Loucy (cell line): ENCODE measurements at regions not wholly inside any gene's neighbourhood (a gene's known extent, or its start where the extent isn't known, plus 50 kb on each side); places are given as distances from the start of the nearest gene placed in this dataset.

Experiments used
- H2AFZ ChIP-seq: fragments of 200-600 bp; sonication (generic); 2 replicates; pipeline ENCODE4 v1.6.0; 2016; ENCODE audit warnings: antibody characterized with exemption, mild to moderate bottlenecking, low read length, moderate library complexity
- H3F3A ChIP-seq: fragments of 200-600 bp; 2 replicates; pipeline ENCODE4 v1.6.0; 2016; ENCODE audit warnings: antibody characterized with exemption, low read depth, mild to moderate bottlenecking
- H3K27me3 ChIP-seq: fragments of 200-600 bp; sonication (generic); 2 replicates; pipeline ENCODE4 v1.6.1; 2014; ENCODE audit warnings: low read length, mild to moderate bottlenecking; ENCODE audit not compliant: insufficient read depth, poor library complexity, severe bottlenecking
- H3K36me3 ChIP-seq: fragments of 200-600 bp; sonication (generic); 2 replicates; pipeline ENCODE4 v1.6.1; 2016; ENCODE audit warnings: low read length; ENCODE audit not compliant: insufficient read depth
- H3K4me1 ChIP-seq: fragments of 200-600 bp; sonication (generic); 2 replicates; pipeline ENCODE4 v1.5.1; 2014; ENCODE audit warnings: low read length, mild to moderate bottlenecking; ENCODE audit not compliant: insufficient read depth, poor library complexity, severe bottlenecking
- H3K4me2 ChIP-seq: fragments of 200-600 bp; sonication (generic); 2 replicates; pipeline ENCODE4 v1.6.0; 2014; ENCODE audit warnings: antibody characterized with exemption, low read length, low read depth, mild to moderate bottlenecking; ENCODE audit not compliant: poor library complexity, severe bottlenecking
- H3K4me3 ChIP-seq: fragments of 200-600 bp; sonication (generic); 2 replicates; pipeline ENCODE4 v1.5.1; 2014; ENCODE audit warnings: low read length, mild to moderate bottlenecking, mixed read lengths; ENCODE audit not compliant: poor library complexity, severe bottlenecking
- H3K79me2 ChIP-seq: fragments of 200-600 bp; sonication (generic); 2 replicates; pipeline ENCODE4 v1.6.1; 2014; ENCODE audit warnings: low read length; ENCODE audit not compliant: insufficient read depth
- H3K9ac ChIP-seq: fragments of 200-600 bp; sonication (generic); 2 replicates; pipeline ENCODE4 v1.6.0; 2014; ENCODE audit warnings: mild to moderate bottlenecking, low read depth, low read length, moderate library complexity; ENCODE audit not compliant: poor library complexity, severe bottlenecking
- H3K9me2 ChIP-seq: fragments of 200-600 bp; sonication (generic); replicated peaks from 2 replicates; pipeline ENCODE4 v1.6.1; 2016; ENCODE audit warnings: low read depth, low read length, mixed read lengths
- H3K9me3 ChIP-seq: fragments of 200-600 bp; sonication (generic); 2 replicates; pipeline ENCODE4 v1.6.1; 2014; ENCODE audit warnings: mild to moderate bottlenecking, antibody characterized with exemption, low read length, low read depth; ENCODE audit not compliant: insufficient read depth
- H4K20me1 ChIP-seq: fragments of 200-600 bp; sonication (generic); 2 replicates; pipeline ENCODE4 v1.6.0; 2014; ENCODE audit warnings: antibody characterized with exemption, low read length, mild to moderate bottlenecking; ENCODE audit not compliant: insufficient read depth, poor library complexity, severe bottlenecking
- EZH2phosphoT487 ChIP-seq: fragments of 200-600 bp; IDR thresholded peaks from 2 replicates; pipeline ENCODE4 v1.6.1; 2018; ENCODE audit warnings: antibody characterized with exemption, mild to moderate bottlenecking, moderate library complexity, borderline replicate concordance
- TF ChIP-seq, protein P1 (sequence below): fragments of 200-600 bp; sonication (generic); conservative IDR thresholded peaks from 2 replicates; pipeline ENCODE4 v1.5.1; 2014; ENCODE audit warnings: mild to moderate bottlenecking, antibody characterized with exemption, low read length

DNA sequence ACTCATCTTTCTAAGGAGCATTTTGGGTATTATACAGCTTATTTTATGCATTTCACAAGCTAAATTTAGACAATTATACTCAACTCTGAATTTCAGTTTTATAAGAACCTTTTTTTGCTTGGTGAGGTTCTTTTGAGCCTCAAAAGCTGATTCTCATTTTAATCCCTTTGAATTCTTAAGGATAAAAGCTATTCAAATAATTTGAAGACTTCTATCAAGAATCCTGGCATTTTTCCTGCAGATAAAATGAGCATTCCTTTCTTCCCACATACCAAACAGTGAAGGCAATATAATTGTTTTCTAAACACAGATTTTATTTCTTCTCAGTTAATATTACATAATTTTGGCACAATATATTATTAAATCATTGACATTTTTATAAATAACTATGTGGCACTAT, 118.4 kb upstream of the GPM6A start:
- Histone ChIP-seq H2AFZ (no peak overlapping the region), H3K79me2 (no peaks in the 10 kb centered on the region), H3K9me2 (no peaks in the 10 kb centered on the region), H3F3A (no peaks in the 10 kb centered on the region), H4K20me1 (no peaks in the 10 kb centered on the region), H3K9ac (no peak overlapping the region), H3K9me3 (no peaks in the 10 kb centered on the region), H3K4me3 (no peak overlapping the region), H3K36me3 (no peaks in the 10 kb centered on the region), H3K27me3 (no peaks in the 10 kb centered on the region), H3K4me2 (no peak overlapping the region), H3K4me1 (no peaks in the 10 kb centered on the region)
- TF ChIP-seq, protein P1, sequence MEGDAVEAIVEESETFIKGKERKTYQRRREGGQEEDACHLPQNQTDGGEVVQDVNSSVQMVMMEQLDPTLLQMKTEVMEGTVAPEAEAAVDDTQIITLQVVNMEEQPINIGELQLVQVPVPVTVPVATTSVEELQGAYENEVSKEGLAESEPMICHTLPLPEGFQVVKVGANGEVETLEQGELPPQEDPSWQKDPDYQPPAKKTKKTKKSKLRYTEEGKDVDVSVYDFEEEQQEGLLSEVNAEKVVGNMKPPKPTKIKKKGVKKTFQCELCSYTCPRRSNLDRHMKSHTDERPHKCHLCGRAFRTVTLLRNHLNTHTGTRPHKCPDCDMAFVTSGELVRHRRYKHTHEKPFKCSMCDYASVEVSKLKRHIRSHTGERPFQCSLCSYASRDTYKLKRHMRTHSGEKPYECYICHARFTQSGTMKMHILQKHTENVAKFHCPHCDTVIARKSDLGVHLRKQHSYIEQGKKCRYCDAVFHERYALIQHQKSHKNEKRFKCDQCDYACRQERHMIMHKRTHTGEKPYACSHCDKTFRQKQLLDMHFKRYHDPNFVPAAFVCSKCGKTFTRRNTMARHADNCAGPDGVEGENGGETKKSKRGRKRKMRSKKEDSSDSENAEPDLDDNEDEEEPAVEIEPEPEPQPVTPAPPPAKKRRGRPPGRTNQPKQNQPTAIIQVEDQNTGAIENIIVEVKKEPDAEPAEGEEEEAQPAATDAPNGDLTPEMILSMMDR, result no peak
- TF ChIP-seq EZH2phosphoT487, result no peak

DNA sequence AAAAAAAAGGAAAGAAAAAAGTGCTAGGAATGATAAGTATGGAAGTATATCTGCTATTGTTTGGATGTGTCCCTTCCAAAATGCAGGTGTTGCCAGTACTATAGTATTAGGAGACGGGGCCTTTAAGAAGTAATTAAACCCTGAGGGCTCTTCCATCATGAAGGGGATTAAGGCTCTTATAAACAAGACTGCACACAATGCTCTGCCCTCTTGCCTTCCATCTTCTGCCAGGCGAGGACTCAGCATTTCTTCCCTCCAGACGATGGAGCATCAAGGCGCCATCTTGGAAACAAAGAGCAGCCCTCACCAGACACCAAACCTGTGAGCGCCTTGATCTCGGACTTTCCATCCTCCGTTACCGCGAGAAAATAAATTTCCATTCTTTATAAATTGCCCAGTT, 120.1 kb upstream of the GPM6A start:
- Histone ChIP-seq H3K36me3 (no peaks in the 10 kb centered on the region), H3K27me3 (no peaks in the 10 kb centered on the region), H3K9ac (no peak overlapping the region), H3F3A (no peaks in the 10 kb centered on the region), H3K4me1 (no peaks in the 10 kb centered on the region), H3K4me2 (no peak overlapping the region), H3K4me3 (no peak overlapping the region), H2AFZ (no peak overlapping the region), H3K9me2 (no peaks in the 10 kb centered on the region), H4K20me1 (no peaks in the 10 kb centered on the region), H3K9me3 (no peaks in the 10 kb centered on the region), H3K79me2 (no peaks in the 10 kb centered on the region)
- TF ChIP-seq, protein P1, result no peak
- TF ChIP-seq EZH2phosphoT487, result no peak

DNA sequence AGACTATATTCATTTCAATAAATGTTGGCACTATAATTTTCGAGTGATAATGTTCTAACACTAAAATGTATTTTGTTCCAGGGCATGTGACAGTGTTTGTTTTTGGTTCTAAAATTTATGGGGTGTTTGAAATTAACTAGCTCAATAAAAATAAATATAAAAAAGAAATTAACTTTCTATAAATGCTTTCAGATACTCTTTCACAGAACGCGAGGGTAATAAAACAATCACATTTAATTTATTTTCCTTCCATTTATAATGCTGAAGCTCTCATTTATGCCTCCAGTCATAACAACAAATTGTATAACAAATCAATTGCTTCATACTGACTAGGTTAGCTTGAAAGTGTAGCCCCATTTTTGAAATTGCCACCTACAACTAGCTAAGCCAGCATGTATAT, 122.4 kb upstream of the GPM6A start:
- Histone ChIP-seq H3K27me3 (no peaks in the 10 kb centered on the region), H3K9ac (no peak overlapping the region), H2AFZ (no peak overlapping the region), H3K36me3 (no peaks in the 10 kb centered on the region), H3K4me2 (no peak overlapping the region), H3F3A (no peaks in the 10 kb centered on the region), H3K4me1 (no peaks in the 10 kb centered on the region), H3K4me3 (no peak overlapping the region), H4K20me1 (no peaks in the 10 kb centered on the region), H3K79me2 (no peaks in the 10 kb centered on the region), H3K9me3 (no peaks in the 10 kb centered on the region), H3K9me2 (no peaks in the 10 kb centered on the region)
- TF ChIP-seq, protein P1, result no peak
- TF ChIP-seq EZH2phosphoT487, result no peak
